ENCODE measurements at regions not wholly inside any gene's neighbourhood (a gene's known extent, or its start where the extent isn't known, plus 50 kb on each side); places are given as distances from the start of the nearest gene placed in this dataset.

GRCh38 chr12:126424696-126425095, 1359.5 kb downstream of the AACS start:
- H3K4me3 ChIP-seq (ENCODE audit: low read depth, low read length), result no peak overlapping the region
- DNase-seq (ENCODE audit: low read depth), result no peak
- TF ChIP-seq POLR2A (IDR thresholded peaks at IDR 0.05; ENCODE audit: extremely low read depth, insufficient read length), result no peak
- no peak for TF ChIP-seq MAX (IDR thresholded peaks at IDR 0.05; ENCODE audit: low read depth, low read length)
- no peak for TF ChIP-seq MYC (IDR thresholded peaks at IDR 0.05; ENCODE audit: low read depth, low read length)
- TF ChIP-seq, protein P1, sequence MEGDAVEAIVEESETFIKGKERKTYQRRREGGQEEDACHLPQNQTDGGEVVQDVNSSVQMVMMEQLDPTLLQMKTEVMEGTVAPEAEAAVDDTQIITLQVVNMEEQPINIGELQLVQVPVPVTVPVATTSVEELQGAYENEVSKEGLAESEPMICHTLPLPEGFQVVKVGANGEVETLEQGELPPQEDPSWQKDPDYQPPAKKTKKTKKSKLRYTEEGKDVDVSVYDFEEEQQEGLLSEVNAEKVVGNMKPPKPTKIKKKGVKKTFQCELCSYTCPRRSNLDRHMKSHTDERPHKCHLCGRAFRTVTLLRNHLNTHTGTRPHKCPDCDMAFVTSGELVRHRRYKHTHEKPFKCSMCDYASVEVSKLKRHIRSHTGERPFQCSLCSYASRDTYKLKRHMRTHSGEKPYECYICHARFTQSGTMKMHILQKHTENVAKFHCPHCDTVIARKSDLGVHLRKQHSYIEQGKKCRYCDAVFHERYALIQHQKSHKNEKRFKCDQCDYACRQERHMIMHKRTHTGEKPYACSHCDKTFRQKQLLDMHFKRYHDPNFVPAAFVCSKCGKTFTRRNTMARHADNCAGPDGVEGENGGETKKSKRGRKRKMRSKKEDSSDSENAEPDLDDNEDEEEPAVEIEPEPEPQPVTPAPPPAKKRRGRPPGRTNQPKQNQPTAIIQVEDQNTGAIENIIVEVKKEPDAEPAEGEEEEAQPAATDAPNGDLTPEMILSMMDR (IDR thresholded peaks at IDR 0.05; ENCODE audit: low read depth, low read length), result no peak

- no peak overlapping the region for H3K4me3 ChIP-seq (ENCODE audit: low read depth, low read length)
- TF ChIP-seq, protein P1 (IDR thresholded peaks at IDR 0.05; ENCODE audit: low read depth, low read length), result no peak
- TF ChIP-seq MAX (IDR thresholded peaks at IDR 0.05; ENCODE audit: low read depth, low read length) (no peak), POLR2A (IDR thresholded peaks at IDR 0.05; ENCODE audit: extremely low read depth, insufficient read length) (no peak), MYC (IDR thresholded peaks at IDR 0.05; ENCODE audit: low read depth, low read length) (no peak)
- DNase-seq (ENCODE audit: low read depth), result no peak
These were observed 1360.0 kb downstream of the AACS start for GRCh38 chr12:126425264-126425663.

GRCh38 chr12:126428769-126429168, 1363.5 kb downstream of the AACS start:
- no peak overlapping the region for H3K4me3 ChIP-seq (ENCODE audit: low read depth, low read length)
- TF ChIP-seq, protein P1 (IDR thresholded peaks at IDR 0.05; ENCODE audit: low read depth, low read length), result no peak
- no peak for DNase-seq (ENCODE audit: low read depth)

DNA sequence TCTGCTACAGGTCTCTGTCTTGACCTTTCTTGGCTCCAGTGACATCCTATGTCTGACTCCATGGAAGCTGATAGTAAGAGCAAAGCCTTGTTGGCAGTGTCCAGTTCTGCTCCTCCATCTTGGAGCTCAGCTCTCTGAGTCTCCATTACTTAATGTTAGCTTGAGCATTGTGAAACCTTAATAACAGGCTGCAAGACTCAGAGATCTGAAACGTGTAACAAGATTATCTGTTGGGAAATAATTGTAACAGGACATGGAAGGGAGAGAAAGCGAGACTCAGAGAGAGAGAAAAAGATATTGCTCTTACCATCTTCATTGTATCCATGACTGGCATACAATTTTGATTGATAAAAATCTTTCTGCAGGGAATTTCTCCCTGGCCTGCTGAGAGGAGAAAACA, 1365.7 kb downstream of the AACS start:
- DNase-seq (ENCODE audit: low read depth), result no peak
- no peak overlapping the region for H3K4me3 ChIP-seq (ENCODE audit: low read depth, low read length)
- TF ChIP-seq POLR2A (IDR thresholded peaks at IDR 0.05; ENCODE audit: extremely low read depth, insufficient read length) (no peak), MYC (IDR thresholded peaks at IDR 0.05; ENCODE audit: low read depth, low read length) (no peak), MAX (IDR thresholded peaks at IDR 0.05; ENCODE audit: low read depth, low read length) (no peak)
- TF ChIP-seq, protein P1 (IDR thresholded peaks at IDR 0.05; ENCODE audit: low read depth, low read length), result no peak

- no peak for DNase-seq (ENCODE audit: low read depth)
- TF ChIP-seq POLR2A (IDR thresholded peaks at IDR 0.05; ENCODE audit: extremely low read depth, insufficient read length) (no peak), MAX (IDR thresholded peaks at IDR 0.05; ENCODE audit: low read depth, low read length) (no peak), MYC (IDR thresholded peaks at IDR 0.05; ENCODE audit: low read depth, low read length) (no peak)
- TF ChIP-seq, protein P1 (IDR thresholded peaks at IDR 0.05; ENCODE audit: low read depth, low read length), result no peak
These were observed 1366.5 kb downstream of the AACS start for GRCh38 chr12:126431767-126432166.

GRCh38 chr12:126432780-126433179, 1367.5 kb downstream of the AACS start:
- H3K4me3 ChIP-seq (ENCODE audit: low read depth, low read length), result no peak overlapping the region
- no peak for DNase-seq (ENCODE audit: low read depth)
- TF ChIP-seq MYC (IDR thresholded peaks at IDR 0.05; ENCODE audit: low read depth, low read length) (no peak), MAX (IDR thresholded peaks at IDR 0.05; ENCODE audit: low read depth, low read length) (no peak), POLR2A (IDR thresholded peaks at IDR 0.05; ENCODE audit: extremely low read depth, insufficient read length) (no peak)
- TF ChIP-seq, protein P1 (IDR thresholded peaks at IDR 0.05; ENCODE audit: low read depth, low read length), result no peak

More at GRCh38 chr12:126431767-126432166, 1366.5 kb downstream of the AACS start:
- no peak overlapping the region for H3K4me3 ChIP-seq (ENCODE audit: low read depth, low read length)
